ENCODE measurements at regions not wholly inside any gene's neighbourhood (a gene's known extent, or its start where the extent isn't known, plus 50 kb on each side); places are given as distances from the start of the nearest gene placed in this dataset.

DNA sequence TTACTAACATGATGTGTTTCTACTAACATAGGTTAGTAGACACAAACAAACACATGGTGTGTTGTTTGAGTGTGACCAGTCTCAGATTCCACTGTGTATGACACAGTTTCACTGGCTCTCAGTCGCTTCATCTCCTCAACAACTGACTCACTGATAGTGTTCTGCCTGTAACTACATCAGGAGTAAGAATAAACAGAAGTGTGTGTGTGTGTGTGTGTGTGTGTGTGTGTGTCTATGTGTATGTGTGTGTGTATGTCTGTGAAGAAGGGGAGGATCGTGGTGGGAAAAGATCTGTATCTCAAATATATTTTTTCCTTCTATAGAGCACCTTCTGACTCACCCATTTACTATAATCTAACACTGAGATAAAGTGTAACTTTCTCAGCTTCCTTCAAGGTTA is 391.0 kb downstream of the PTPRC start:
- TF ChIP-seq, protein P1, sequence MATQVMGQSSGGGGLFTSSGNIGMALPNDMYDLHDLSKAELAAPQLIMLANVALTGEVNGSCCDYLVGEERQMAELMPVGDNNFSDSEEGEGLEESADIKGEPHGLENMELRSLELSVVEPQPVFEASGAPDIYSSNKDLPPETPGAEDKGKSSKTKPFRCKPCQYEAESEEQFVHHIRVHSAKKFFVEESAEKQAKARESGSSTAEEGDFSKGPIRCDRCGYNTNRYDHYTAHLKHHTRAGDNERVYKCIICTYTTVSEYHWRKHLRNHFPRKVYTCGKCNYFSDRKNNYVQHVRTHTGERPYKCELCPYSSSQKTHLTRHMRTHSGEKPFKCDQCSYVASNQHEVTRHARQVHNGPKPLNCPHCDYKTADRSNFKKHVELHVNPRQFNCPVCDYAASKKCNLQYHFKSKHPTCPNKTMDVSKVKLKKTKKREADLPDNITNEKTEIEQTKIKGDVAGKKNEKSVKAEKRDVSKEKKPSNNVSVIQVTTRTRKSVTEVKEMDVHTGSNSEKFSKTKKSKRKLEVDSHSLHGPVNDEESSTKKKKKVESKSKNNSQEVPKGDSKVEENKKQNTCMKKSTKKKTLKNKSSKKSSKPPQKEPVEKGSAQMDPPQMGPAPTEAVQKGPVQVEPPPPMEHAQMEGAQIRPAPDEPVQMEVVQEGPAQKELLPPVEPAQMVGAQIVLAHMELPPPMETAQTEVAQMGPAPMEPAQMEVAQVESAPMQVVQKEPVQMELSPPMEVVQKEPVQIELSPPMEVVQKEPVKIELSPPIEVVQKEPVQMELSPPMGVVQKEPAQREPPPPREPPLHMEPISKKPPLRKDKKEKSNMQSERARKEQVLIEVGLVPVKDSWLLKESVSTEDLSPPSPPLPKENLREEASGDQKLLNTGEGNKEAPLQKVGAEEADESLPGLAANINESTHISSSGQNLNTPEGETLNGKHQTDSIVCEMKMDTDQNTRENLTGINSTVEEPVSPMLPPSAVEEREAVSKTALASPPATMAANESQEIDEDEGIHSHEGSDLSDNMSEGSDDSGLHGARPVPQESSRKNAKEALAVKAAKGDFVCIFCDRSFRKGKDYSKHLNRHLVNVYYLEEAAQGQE (IDR thresholded peaks at IDR 0.05; ENCODE audit: insufficient read depth in 1 of 2, low read depth in 2 of 2, low read length in 2 of 2), result no peak
- TF ChIP-seq SIN3A (IDR thresholded peaks at IDR 0.05; ENCODE audit: borderline replicate concordance, insufficient read depth, low read length) (no peak), FOXP2 (optimal IDR thresholded peaks at IDR 0.05; ENCODE audit: borderline replicate concordance, extremely low read depth, extremely low read length, insufficient read depth) (no peak), TAF1 (IDR thresholded peaks at IDR 0.05; ENCODE audit: borderline replicate concordance, insufficient read depth, low read length) (no peak), POLR2AphosphoS5 (IDR thresholded peaks at IDR 0.05; ENCODE audit: low read depth, low read length) (no peak)

DNA sequence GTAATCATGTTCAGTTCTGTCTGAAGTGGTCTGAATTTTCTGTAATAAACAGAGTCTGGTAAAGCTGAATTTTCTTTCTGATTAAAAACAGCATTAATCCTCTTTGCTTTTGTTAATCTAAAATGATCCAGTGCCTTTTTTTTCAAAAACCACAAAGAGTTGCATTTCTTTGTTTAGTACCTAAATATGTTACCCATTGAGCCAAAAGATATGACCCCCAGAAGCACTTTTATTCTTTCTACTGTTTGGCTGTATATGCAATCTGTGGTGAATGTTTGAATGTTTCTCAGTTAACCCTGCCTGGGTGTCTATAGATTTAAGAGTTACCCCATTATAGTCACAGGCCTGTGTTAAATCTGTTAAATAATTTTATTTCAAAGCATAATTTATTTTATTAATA is 394.8 kb downstream of the PTPRC start:
- no peak for TF ChIP-seq POLR2AphosphoS5 (IDR thresholded peaks at IDR 0.05; ENCODE audit: low read depth, low read length)
- TF ChIP-seq FOXP2 (optimal IDR thresholded peaks at IDR 0.05; ENCODE audit: borderline replicate concordance, extremely low read depth, extremely low read length, insufficient read depth), result no peak
- TF ChIP-seq TAF1 (IDR thresholded peaks at IDR 0.05; ENCODE audit: borderline replicate concordance, insufficient read depth, low read length), result no peak
- TF ChIP-seq, protein P1 (IDR thresholded peaks at IDR 0.05; ENCODE audit: insufficient read depth in 1 of 2, low read depth in 2 of 2, low read length in 2 of 2), result no peak
- no peak for TF ChIP-seq SIN3A (IDR thresholded peaks at IDR 0.05; ENCODE audit: borderline replicate concordance, insufficient read depth, low read length)

DNA sequence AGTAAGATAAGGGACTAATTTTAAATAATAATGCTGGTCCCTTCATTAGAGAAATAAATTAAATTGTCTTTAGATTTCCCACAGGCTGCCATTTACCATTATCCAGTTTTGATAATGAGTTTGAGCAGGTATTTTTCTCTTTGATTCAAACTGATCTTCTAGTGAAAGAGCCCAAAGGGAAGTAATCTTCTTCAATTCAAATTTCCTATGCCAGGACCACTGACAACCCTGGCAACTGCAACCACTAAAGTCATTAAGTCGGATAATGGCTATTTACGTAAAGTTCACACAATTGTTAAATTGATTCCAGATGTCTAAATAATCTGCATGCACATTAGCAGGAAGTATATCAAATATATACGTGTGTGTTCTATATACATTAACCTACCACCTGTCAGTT is 399.3 kb downstream of the PTPRC start:
- no peak for TF ChIP-seq TAF1 (IDR thresholded peaks at IDR 0.05; ENCODE audit: borderline replicate concordance, insufficient read depth, low read length)
- TF ChIP-seq, protein P1 (IDR thresholded peaks at IDR 0.05; ENCODE audit: insufficient read depth in 1 of 2, low read depth in 2 of 2, low read length in 2 of 2), result no peak
- no peak for TF ChIP-seq POLR2AphosphoS5 (IDR thresholded peaks at IDR 0.05; ENCODE audit: low read depth, low read length)
- no peak for TF ChIP-seq SIN3A (IDR thresholded peaks at IDR 0.05; ENCODE audit: borderline replicate concordance, insufficient read depth, low read length)
- TF ChIP-seq FOXP2 (optimal IDR thresholded peaks at IDR 0.05; ENCODE audit: borderline replicate concordance, extremely low read depth, extremely low read length, insufficient read depth), result no peak

DNA sequence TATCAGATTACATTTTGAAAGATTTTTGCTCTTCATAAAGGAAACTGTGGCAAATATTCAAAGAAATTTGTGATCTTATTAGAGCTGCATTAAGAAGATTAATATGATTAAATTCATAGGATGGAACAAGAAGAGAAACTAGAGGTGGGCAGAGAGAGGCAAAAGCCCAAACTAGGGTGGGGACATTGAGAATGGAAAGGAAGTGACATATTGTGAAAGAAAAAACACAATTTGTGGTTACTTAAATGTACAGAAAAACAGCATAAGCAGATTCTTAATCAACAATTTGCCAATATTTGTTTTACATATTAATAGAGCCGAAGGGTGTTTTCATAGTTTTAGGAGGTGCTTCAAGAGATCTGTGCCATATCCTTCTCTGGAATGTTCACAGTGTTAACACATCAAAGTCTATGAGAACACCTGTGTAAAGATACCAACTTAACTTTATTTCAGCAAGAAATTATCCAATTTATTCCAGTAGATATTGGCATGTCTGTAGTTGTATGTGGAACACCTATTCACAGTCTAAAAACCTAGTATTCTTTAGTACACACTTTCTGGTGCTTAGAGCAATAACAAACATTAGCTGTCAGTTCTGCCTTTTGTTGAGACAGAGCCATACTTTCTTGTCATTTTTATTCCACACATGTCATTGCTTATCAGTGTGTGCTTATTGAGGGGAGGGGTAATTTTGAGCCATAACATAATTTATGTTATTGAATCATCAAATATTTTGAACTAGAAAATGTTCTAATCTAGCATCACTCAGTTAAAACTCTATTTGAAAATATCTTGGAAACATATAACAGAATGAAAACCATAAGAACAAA is 401.5 kb downstream of the PTPRC start:
- no peak for TF ChIP-seq POLR2AphosphoS5 (IDR thresholded peaks at IDR 0.05; ENCODE audit: low read depth, low read length)
- TF ChIP-seq TAF1 (IDR thresholded peaks at IDR 0.05; ENCODE audit: borderline replicate concordance, insufficient read depth, low read length), result no peak
- TF ChIP-seq FOXP2 (optimal IDR thresholded peaks at IDR 0.05; ENCODE audit: borderline replicate concordance, extremely low read depth, extremely low read length, insufficient read depth), result no peak
- TF ChIP-seq, protein P1 (IDR thresholded peaks at IDR 0.05; ENCODE audit: insufficient read depth in 1 of 2, low read depth in 2 of 2, low read length in 2 of 2), result no peak
- no peak for TF ChIP-seq SIN3A (IDR thresholded peaks at IDR 0.05; ENCODE audit: borderline replicate concordance, insufficient read depth, low read length)

Measured in PFSK-1 (cell line).